Activated CD4-positive, alpha-beta T cell treated with anti-CD3 and anti-CD28 coated beads, Interleukin-2, amount 10 ng/mL, durations not matched to agents 24 days and 14 days (primary cell): ENCODE measurements at regions not wholly inside any gene's neighbourhood (a gene's known extent, or its start where the extent isn't known, plus 50 kb on each side); places are given as distances from the start of the nearest gene placed in this dataset.

Experiments
- DNase-seq: peaks from one replicate; pipeline ENCODE4 v3.0.0; 2022
- H3K27ac Mint-ChIP-seq: one replicate; pipeline ENCODE4 v1.8.0; 2022; ENCODE audit warnings: mild to moderate bottlenecking, mixed read lengths
- H3K27me3 Mint-ChIP-seq: one replicate; pipeline ENCODE4 v1.8.0; 2022; ENCODE audit warnings: mixed read lengths
- H3K36me3 Mint-ChIP-seq: one replicate; pipeline ENCODE4 v1.8.0; 2022; ENCODE audit warnings: low read depth, mild to moderate bottlenecking, mixed read lengths
- H3K4me1 Mint-ChIP-seq: one replicate; pipeline ENCODE4 v1.8.0; 2021; ENCODE audit warnings: mixed read lengths
- H3K4me3 Mint-ChIP-seq: one replicate; pipeline ENCODE4 v1.8.0; 2022; ENCODE audit warnings: mild to moderate bottlenecking, moderate library complexity, mixed read lengths
- H3K9me3 Mint-ChIP-seq: one replicate; pipeline ENCODE4 v1.8.0; 2021; ENCODE audit warnings: mixed read lengths
- intact Hi-C: fragments of 100-400 bp; cut with micrococcal nuclease; formaldehyde crosslinking; loops from one replicate; pipeline ENCODE4 v1.15.1; 2023

GRCh38 chr5:28737682-28738081 is 1699.3 kb upstream of the CDH9 start:
- DNase-seq = no peak
- no peak overlapping the region for H3K4me3 Mint-ChIP-seq
- no peaks in the 10 kb centered on the region for H3K27me3 Mint-ChIP-seq
- intact Hi-C loops = no loop called here
- no peaks in the 10 kb centered on the region for H3K36me3 Mint-ChIP-seq
- no peak overlapping the region for H3K27ac Mint-ChIP-seq
- H3K4me1 Mint-ChIP-seq = no peaks in the 10 kb centered on the region
- H3K9me3 Mint-ChIP-seq = peaks cover 3% of the 10 kb centered on the region

GRCh38 chr5:28737222-28737621 is 1698.8 kb upstream of the CDH9 start:
- Mint-ChIP-seq H3K36me3 (no peaks in the 10 kb centered on the region), H3K27ac (no peak overlapping the region), H3K9me3 (peaks cover 3% of the 10 kb centered on the region), H3K27me3 (no peaks in the 10 kb centered on the region), H3K4me3 (no peak overlapping the region), H3K4me1 (no peaks in the 10 kb centered on the region)
- intact Hi-C loops = no loop called here
- no peak for DNase-seq

GRCh38 chr5:28734396-28734795 is 1696.0 kb upstream of the CDH9 start:
- no peaks in the 10 kb centered on the region for H3K27me3 Mint-ChIP-seq
- intact Hi-C loops = no loop called here
- H3K4me3 Mint-ChIP-seq = no peak overlapping the region
- no peak for DNase-seq
- peaks cover 4% of the 10 kb centered on the region for H3K9me3 Mint-ChIP-seq
- H3K27ac Mint-ChIP-seq = no peak overlapping the region
- H3K36me3 Mint-ChIP-seq = no peaks in the 10 kb centered on the region
- H3K4me1 Mint-ChIP-seq = no peaks in the 10 kb centered on the region

DNA sequence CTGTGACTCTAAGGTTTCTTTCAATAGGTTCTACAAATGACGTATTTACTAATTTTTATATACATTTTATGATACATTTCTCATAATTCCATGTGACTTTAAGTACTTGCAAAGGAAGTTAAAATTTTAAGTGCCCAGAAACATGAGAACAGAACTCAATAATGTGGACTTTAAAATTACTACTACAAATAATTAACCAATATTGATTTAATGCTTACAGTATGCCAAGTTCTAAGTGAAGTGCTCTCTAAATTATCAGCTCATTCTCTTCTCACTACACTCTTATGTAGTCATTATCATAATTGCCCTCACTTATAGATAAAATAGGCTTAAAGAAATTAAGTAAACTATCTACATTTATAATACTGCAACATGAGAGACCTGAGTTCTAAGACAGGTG is 1690.7 kb upstream of the CDH9 start:
- H3K4me1 Mint-ChIP-seq = no peaks in the 10 kb centered on the region
- DNase-seq = no peak
- no peaks in the 10 kb centered on the region for H3K36me3 Mint-ChIP-seq
- no peak overlapping the region for H3K27ac Mint-ChIP-seq
- H3K27me3 Mint-ChIP-seq = no peaks in the 10 kb centered on the region
- peaks cover 8% of the 10 kb centered on the region for H3K9me3 Mint-ChIP-seq
- no peak overlapping the region for H3K4me3 Mint-ChIP-seq
- intact Hi-C loops = no loop called here

DNA sequence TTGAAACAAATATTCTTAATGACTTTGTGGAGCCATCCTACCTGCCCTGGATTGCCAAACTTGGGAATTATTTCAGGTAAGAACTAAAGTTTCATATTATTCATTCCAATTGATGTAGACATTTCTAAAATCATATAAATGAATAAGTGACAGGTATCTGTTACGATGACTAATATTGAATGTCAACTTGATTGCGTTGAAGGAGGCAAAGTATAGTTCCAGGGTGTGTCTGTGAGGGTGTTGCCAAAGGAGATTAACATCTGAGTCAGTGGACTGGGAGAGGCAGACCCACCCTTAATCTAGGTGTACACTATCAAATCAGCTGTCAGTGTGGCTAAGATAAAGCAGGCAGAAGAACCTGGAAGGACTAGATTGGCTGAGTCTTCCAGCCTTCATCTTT is 1688.4 kb upstream of the CDH9 start:
- Mint-ChIP-seq H3K4me3 (no peak overlapping the region), H3K4me1 (no peaks in the 10 kb centered on the region), H3K27me3 (no peaks in the 10 kb centered on the region), H3K27ac (no peak overlapping the region), H3K9me3 (peaks cover 8% of the 10 kb centered on the region), H3K36me3 (no peaks in the 10 kb centered on the region)
- intact Hi-C loops = no loop called here
- no peak for DNase-seq

GRCh38 chr5:28725001-28725400 is 1686.6 kb upstream of the CDH9 start:
- Mint-ChIP-seq H3K4me1 (no peaks in the 10 kb centered on the region), H3K27ac (no peak overlapping the region), H3K4me3 (no peak overlapping the region), H3K9me3 (peaks cover 4% of the 10 kb centered on the region), H3K27me3 (no peaks in the 10 kb centered on the region), H3K36me3 (no peaks in the 10 kb centered on the region)
- no peak for DNase-seq
- intact Hi-C loops = no loop called here

- H3K36me3 Mint-ChIP-seq = no peaks in the 10 kb centered on the region
- DNase-seq = no peak
- H3K4me3 Mint-ChIP-seq = no peak overlapping the region
- H3K4me1 Mint-ChIP-seq = no peaks in the 10 kb centered on the region
- peaks cover 3% of the 10 kb centered on the region for H3K9me3 Mint-ChIP-seq
- H3K27ac Mint-ChIP-seq = no peak overlapping the region
- no peaks in the 10 kb centered on the region for H3K27me3 Mint-ChIP-seq
- intact Hi-C loops = no loop called here
Observed at GRCh38 chr5:28714907-28715698, 1676.7 kb upstream of the CDH9 start.

DNA sequence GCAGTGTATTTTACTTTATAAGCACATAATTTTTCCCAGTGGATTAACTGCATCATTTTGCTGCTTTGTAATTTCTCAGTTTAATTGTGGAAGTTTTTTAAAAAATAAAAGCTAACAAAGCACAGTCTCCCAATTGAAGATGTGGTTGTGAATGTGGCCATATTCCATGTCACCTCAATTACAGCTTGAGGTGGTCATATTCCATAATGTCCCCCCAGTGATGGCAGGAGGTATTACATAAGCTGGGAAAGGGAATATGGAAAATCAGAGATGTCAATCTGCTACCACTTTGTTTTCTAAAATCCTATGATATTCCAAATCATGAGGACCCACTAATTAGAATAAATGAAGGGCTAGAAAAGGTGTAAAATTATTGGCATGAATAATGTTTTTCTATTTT is 1672.0 kb upstream of the CDH9 start:
- intact Hi-C loops = no loop called here
- Mint-ChIP-seq H3K4me1 (no peaks in the 10 kb centered on the region), H3K4me3 (no peak overlapping the region), H3K27me3 (no peaks in the 10 kb centered on the region), H3K27ac (no peak overlapping the region), H3K9me3 (peaks cover 3% of the 10 kb centered on the region), H3K36me3 (no peaks in the 10 kb centered on the region)
- no peak for DNase-seq

- Mint-ChIP-seq H3K4me1 (no peaks in the 10 kb centered on the region), H3K9me3 (peaks cover 3% of the 10 kb centered on the region), H3K27ac (no peak overlapping the region), H3K4me3 (no peak overlapping the region), H3K27me3 (no peaks in the 10 kb centered on the region), H3K36me3 (no peaks in the 10 kb centered on the region)
- DNase-seq = no peak
- intact Hi-C loops = no loop called here
Observed at GRCh38 chr5:28708472-28708871, 1670.1 kb upstream of the CDH9 start.

- intact Hi-C loops = no loop called here
- no peak overlapping the region for H3K27ac Mint-ChIP-seq
- no peak for DNase-seq
- H3K4me1 Mint-ChIP-seq = no peaks in the 10 kb centered on the region
- H3K4me3 Mint-ChIP-seq = no peak overlapping the region
- H3K27me3 Mint-ChIP-seq = no peaks in the 10 kb centered on the region
- H3K9me3 Mint-ChIP-seq = peaks cover 3% of the 10 kb centered on the region
- H3K36me3 Mint-ChIP-seq = no peaks in the 10 kb centered on the region
Observed at GRCh38 chr5:28707706-28708105, 1669.3 kb upstream of the CDH9 start.

DNA sequence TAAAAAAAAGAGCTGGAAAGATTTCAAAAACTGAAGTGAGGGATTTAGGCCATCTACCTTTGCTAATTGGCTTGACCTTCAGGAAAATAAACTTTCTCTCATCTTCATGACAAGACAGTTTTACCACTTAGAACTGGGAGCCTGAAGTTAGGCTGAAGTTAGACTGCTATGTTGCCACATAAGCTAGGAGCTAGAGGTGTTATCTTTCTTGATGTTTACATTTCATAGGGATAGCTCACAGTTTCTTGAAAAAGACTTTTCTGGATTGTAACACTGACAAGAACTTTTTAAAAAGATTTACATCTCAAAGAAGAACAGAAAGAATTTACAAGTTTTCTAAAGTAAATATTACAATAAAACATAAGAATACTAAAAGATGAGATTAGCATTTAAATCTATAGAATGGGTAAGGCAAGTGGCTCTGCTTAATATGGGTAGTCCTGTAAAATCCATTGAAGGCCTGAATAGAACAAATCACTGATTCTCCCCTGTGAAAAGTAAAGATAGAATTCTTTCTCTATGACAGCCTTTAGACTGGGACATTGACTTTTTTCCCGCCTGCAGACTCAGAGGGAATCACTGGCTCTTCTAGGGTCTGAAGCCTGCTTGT is 1665.4 kb upstream of the CDH9 start:
- H3K36me3 Mint-ChIP-seq = no peaks in the 10 kb centered on the region
- no peak overlapping the region for H3K27ac Mint-ChIP-seq
- H3K27me3 Mint-ChIP-seq = no peaks in the 10 kb centered on the region
- H3K4me3 Mint-ChIP-seq = no peak overlapping the region
- intact Hi-C loops = no loop called here
- no peak for DNase-seq
- H3K4me1 Mint-ChIP-seq = no peaks in the 10 kb centered on the region
- no peaks in the 10 kb centered on the region for H3K9me3 Mint-ChIP-seq

- Mint-ChIP-seq H3K27me3 (no peaks in the 10 kb centered on the region), H3K4me1 (no peaks in the 10 kb centered on the region), H3K9me3 (no peaks in the 10 kb centered on the region), H3K4me3 (no peak overlapping the region), H3K27ac (no peak overlapping the region), H3K36me3 (no peaks in the 10 kb centered on the region)
- no peak for DNase-seq
- intact Hi-C loops = no loop called here
Observed at GRCh38 chr5:28691526-28691925, 1653.1 kb upstream of the CDH9 start.

- DNase-seq = no peak
- H3K4me3 Mint-ChIP-seq = no peak overlapping the region
- no peaks in the 10 kb centered on the region for H3K4me1 Mint-ChIP-seq
- intact Hi-C loops = no loop called here
- no peak overlapping the region for H3K27ac Mint-ChIP-seq
- no peaks in the 10 kb centered on the region for H3K27me3 Mint-ChIP-seq
- no peaks in the 10 kb centered on the region for H3K36me3 Mint-ChIP-seq
- peaks cover 4% of the 10 kb centered on the region for H3K9me3 Mint-ChIP-seq
Observed at GRCh38 chr5:28685794-28686193, 1647.4 kb upstream of the CDH9 start.

DNA sequence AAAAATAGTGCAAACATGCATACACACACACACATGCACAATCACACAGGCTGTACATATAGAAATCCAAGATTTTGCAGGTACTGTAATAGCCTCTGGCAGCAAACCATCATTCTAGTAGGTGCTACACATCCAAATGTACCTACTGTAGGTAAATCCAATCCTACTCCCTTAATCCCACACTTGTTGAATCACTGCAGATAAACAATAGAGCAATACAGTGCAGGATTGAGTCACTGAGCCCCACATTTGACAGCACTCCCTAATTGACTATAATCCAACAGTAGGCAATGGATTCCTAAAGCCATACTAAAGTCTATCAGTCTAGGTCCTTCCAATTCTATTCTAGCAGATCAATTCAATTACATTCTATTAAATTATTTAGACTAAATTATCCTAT is 1640.5 kb upstream of the CDH9 start:
- H3K27ac Mint-ChIP-seq = no peak overlapping the region
- no peaks in the 10 kb centered on the region for H3K9me3 Mint-ChIP-seq
- no peaks in the 10 kb centered on the region for H3K27me3 Mint-ChIP-seq
- intact Hi-C loops = no loop called here
- H3K36me3 Mint-ChIP-seq = no peaks in the 10 kb centered on the region
- DNase-seq = no peak
- H3K4me1 Mint-ChIP-seq = no peaks in the 10 kb centered on the region
- no peak overlapping the region for H3K4me3 Mint-ChIP-seq

DNA sequence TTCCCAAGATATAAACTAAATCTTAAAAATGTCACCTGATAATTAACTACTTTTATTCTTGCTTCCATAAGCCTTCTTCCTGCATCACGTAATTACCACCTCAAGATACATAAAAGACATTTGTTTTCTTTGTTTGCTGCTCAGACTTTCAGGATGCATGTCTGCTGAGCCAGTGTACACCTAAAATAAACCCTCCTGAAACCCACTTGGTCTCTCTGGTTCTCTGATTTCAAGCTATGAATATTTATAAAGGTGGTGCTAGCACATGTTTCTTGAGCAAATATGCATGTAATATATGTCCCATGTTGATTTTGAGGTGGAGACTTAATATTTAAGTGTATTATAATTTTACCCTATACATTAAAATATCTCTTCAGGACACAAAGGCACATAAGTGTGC is 1627.7 kb upstream of the CDH9 start:
- intact Hi-C loops = no loop called here
- peaks cover 4% of the 10 kb centered on the region for H3K9me3 Mint-ChIP-seq
- H3K27ac Mint-ChIP-seq = no peak overlapping the region
- DNase-seq = no peak
- no peaks in the 10 kb centered on the region for H3K27me3 Mint-ChIP-seq
- H3K4me3 Mint-ChIP-seq = no peak overlapping the region
- H3K4me1 Mint-ChIP-seq = no peaks in the 10 kb centered on the region
- H3K36me3 Mint-ChIP-seq = no peaks in the 10 kb centered on the region
